Epidermal melanocyte (primary cell): ENCODE measurements at regions not wholly inside any gene's neighbourhood (a gene's known extent, or its start where the extent isn't known, plus 50 kb on each side); places are given as distances from the start of the nearest gene placed in this dataset.
"Not testable (repeated sequence)": the region's sequence is repeated elsewhere in the genome, so short reads cannot be mapped to it uniquely, and the experiment has no call there.

Source experiments
- DNase-seq: peaks from one replicate; pipeline ENCODE4 v3.0.0; 2011; ENCODE audit warnings: low spot score; ENCODE audit not compliant: insufficient read length

DNA sequence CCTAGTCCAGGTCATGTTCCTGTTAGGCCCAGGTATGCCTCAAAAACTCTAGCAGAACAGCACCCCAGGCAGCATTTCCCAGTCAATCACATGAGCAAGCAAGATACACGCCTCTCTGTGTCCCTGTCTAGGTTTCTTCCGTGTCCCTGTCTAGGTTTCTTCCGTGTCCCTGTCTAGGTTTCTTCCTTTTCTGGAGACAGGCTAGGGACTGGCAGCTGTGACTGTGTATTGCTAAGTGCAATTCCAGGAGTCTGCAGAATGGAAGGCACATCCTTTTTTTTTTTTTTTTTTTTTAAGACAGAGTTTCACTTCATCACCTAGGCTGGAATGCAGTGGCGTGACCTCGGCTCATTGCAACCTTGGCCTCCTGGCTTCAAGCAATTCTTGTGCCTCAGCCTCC, 77.6 kb downstream of the SETD4 start:
- DNase-seq: no peak

DNA sequence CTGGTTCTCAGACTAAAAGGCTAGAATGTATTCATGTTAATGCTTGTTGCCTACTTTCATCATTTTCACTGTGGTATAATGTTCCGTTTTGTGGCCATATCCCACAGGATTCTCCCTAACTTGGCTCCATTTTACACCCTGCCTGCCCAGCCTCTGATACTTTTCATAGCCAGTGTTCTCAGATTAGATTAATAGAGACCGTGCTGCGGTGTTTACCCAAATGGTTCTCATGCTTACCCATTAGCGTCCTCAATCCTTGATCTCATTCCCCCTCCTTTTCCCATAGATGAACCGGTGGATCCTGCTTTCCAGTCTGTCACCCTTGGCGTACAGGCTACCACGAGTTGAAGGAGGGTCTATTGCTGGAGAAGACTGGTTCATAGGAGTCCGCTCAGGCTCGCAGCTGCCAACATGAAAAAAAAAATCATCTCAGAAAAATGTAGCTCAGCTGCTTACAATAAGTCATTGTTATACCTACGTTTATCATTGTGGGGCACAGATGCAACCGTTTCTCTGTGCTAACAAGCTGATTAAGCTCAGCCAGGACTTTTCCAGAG, 78.7 kb downstream of the SETD4 start:
- DNase-seq: no peak

DNA sequence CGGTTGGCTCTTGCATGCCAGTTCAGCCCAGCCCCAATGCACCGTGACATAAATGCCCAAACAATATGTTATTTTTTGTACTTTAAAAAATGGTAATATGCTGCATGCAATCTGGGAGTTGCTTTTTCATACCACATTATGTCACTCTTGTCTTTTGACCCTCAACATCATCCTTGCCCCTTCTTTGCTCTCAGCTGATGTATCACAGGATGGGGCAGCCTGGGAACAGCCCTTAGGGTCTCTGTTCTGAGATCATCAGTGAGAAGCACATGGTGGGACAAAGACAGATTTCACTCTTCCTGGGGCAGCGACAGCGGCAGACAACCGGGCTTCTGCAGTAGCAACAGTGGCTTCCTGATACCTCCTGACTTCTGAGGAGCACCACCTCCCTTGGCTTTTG, 79.5 kb downstream of the SETD4 start:
- peak; percentile 49 for DNase-seq

DNA sequence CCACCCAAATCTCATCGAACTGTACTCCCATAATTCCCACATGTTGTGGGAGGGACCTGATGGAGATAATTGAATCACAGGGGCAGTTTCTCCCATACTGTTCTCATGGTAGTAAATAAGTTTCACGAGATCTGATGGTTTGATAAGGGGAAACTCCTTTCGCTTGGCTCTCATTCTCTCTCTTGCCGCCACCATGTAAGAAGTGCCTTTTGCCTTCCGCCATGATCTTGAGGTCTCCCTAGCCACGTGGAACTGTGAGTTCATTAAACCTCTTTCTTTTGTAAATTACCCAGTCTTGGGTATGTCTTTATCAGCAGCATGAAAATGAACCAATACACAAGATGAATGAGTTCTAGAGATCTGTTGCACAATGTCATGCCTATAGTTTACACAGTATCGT, 82.5 kb downstream of the SETD4 start:
- DNase-seq: not testable (repeated sequence)

DNA sequence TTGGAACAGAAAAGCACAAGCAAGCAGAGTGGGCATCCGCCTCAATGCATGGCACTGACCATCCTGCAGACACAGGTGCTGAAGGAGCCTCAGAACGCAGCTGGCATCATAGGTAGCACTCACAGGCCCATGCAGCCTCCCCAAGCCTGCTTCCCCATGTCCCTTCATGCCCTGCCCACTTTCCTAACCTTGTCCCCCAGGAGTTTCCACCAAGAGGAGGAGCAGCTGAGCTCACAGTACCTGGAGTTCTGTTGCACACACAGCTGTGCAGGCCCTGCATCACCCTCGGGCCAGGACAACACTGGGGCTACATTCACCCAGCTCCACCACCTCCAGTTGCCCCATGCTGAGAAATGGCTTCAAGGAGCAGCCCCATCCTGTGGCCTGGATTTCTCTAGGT, 83.4 kb downstream of the SETD4 start:
- DNase-seq: no peak

DNA sequence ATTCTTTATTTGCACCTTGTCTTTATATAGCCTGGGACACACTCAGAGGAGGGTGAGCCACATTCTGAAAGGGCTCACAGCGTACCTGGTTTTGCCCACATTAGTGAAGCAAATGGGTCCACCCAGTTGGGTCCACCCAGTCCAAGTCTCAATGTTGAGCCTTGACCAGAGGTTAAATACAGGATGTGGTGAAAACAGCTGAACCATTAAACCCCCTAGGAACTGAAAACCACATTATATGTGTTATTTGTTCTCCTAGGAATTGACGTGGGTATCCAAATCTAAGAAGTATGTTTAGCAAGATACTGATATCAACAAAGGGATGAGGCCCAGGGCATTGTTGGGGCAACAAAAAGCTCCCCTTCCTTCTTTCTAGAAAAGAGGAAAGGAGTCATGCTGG, 83.8 kb downstream of the SETD4 start:
- DNase-seq: no peak

DNA sequence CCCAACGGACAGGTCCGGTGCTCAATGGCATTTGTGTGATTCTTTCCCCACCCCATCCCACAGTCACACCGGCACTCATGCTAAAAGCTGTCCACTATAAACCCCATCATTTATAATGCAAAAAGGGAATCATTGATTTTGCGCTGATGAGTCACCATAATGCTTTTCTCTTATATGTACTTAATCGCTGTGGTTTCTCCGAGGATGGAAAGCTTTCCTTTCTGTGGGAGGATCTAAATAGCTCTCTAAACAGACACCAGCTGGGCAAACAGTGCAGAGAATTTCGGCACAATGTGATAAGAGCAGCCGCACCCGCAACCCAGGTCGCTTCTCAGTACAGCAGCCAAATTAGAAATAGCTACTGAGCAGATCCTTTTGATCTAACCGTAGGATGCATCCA, 85.6 kb downstream of the SETD4 start:
- DNase-seq: no peak

DNA sequence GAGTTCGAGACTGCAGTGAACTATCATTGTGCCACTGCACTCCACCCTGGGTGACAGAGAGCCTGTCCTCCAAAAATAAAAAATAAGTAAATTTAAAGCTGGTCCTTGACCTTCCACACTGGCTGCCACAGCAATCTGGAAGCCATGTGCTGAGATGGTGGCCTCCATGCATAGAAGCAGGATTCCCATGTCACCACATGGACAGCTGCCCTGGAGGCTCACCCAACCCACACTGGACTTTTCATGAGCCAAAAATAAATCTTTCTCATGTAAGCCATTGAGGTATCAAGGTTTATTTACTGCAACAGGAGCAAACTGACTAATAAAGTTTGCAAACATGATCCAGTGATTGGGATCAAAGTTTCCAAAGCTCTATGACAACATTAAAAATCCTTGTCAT, 88.5 kb downstream of the SETD4 start:
- DNase-seq: no peak

DNA sequence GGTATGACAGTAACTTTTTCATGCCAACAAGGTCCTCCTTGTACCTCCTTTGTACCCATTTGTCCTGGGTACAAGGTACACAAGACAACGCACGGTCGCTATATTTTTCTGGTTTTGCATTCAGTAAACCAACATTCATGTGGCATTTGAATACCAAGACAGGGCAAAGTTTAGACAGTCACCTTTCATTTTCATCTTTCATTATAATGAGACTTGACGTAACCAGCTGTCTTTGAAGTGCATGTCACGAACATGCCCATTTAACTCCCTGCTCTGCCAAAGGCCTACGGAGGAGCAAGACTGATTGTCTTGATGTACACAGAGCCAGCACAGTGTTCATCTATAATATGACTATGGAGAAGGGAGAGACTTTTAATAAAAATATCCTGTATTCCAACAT, 91.0 kb downstream of the SETD4 start:
- no peak for DNase-seq

DNA sequence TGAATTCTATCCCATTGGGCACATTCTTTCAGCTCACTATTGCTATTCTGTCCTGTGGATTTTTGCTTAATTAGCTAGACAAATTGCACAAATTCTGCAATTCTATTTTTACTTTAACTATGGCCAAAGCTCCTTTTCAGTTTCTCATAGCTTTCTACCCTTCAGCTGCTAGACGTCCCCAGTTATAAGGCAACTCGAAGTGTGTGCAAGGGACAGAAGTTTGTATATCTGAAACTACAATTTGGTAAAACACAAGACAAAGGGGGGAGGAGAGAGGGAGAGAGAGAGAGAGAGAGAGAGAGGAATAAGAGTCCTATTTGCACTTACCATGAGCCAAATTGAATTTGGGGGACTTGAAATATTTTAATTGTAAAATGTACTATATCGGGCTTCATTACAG, 91.8 kb downstream of the SETD4 start:
- DNase-seq: no peak

DNA sequence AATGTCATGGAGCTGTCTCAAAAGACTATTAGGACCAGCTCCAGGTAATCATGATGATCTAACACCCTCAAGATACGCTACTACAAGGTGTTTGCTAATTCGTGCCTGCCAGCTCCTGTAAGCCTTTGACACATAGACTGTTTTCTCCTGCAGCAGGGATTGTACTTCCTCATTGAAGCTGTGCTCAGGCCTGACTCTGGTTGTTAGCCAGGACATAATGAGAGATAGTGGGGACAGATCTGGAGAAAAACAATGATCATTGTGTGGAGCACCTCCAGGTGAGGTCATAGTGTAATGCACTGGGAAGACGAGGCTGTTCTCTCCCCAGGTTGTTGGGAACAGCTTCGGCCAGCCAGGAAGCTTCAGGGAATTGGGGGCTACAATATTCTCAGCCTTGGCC, 94.6 kb downstream of the SETD4 start:
- DNase-seq: no peak

DNA sequence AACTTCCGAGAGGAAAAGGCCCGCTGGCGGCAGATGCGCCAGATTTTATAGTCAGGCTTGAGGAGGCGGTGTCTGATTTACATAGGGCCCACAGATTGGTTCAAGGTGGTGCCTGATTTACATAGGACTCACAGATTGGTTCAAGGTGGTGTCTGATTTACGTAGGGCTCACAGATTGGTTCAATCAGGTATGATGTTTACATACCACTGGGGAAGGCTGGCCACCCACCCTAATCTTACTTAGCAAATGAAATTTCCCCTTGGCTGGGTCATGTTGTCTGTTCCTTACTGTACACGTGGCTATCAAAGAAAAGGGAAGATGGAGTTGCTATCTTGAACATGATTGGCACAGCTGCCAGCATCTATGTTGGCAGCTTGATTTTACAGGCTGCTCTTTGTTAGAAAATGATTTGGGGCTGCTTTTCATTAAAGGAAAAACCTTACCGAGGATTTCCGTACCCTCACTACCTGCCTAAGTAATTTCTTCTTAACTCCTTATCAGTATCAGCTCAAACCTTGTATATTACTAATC, 96.3 kb downstream of the SETD4 start:
- no peak for DNase-seq

DNA sequence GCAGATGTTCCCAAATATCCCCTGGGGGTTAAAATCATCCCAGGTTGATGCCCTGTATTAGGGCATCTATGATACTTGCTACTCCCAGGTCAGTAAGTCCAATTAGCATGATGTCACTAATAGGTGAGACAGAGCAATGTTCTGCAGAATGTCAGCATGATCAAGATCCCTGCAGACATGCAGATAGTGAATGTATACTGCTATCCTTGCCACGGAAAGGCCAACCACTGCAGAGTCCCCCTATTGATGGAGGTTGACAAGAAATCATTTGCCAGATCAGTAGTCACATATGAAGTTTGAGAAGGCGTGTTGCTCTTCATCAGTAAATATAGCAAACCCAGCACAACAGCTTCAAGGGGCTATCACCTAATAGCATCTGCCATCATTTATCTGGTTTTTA, 97.4 kb downstream of the SETD4 start:
- DNase-seq: no peak

DNA sequence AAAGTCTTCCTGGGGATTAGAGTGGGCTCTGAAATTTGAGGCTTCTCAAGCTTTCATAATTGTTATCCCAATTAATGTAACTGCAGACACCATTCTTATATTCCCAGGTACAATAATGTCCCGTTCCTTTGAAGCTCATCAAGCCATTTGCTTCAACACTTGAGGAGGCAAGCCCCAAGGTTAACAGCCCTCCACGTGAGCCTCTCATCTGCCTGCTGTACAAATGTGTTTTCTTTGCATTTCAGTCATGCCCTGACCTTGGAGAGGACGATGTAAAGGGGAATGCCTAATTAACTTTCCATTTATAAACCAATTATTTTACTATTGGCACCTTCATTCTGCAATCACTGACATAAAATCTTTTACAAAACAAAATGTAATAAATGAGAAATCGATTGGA, 106.3 kb downstream of the SETD4 start:
- no peak for DNase-seq

DNA sequence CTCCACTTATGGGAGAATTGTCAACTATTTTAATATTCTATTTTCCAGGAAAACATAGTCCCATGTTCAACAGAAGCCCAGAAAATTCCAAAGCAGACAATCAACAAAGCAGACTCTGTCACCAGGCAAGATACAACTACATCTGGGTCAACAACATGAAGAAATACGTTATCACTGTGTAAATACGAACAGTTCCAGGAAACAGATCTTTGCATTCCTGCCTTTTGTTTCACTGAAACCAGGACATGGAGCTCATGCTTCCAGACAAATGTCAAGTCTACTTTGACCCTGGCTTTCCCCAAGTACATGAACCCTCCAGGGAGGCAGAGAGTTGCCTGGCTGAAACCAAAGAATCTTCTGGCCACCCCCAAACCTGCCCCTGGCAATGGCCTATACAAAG, 106.7 kb downstream of the SETD4 start:
- no peak for DNase-seq

DNA sequence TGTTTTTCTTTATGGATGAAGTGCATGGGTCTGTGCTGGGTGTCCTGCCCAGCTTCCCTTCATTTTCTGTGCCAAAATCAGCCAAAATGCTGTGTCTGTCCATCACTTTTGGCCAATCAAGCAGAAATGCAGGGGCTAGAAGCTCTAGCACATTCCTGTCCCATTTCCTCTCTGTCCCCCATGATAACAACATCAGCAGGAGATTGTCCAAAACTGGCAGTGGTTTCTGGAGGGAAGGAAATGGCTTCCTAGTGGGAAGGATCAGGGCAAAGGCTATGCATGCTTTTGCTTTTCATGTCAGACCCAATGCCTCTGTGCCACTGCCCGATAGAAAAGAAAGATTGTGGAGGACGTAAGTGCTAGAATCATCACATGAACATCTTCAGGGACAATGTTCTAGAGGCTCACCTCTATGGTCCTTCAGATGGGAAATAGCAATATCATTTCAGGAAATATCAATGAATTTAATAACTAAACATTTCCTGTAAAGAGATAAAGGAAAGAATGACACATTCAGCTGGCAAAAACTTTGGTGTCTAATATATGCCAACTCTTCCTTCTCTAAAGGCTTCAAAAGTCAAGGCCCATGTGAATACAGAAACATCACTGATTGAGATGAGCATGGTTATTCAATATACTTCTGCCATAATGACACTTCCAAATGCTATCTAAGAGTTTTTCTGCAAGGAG, 107.5 kb downstream of the SETD4 start:
- DNase-seq: no peak

DNA sequence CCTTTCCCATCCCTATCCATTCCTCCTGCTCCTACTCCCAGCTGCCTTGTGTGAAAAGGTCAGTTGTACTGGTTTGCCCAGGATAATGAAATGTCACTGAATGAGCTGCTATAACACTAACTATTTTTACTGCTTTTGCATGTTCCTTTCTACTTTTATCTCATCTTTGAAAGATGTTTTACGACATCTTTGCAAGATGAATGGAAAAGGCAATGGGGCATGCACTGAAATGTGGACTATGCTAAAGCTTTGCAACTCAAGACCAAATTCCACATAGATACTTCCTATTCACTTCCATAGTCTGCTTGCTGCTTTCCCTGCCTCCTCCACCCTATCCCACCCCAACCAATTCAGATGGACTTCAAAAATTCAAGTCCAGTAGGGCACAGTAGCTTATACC, 111.3 kb downstream of the SETD4 start:
- no peak for DNase-seq

DNA sequence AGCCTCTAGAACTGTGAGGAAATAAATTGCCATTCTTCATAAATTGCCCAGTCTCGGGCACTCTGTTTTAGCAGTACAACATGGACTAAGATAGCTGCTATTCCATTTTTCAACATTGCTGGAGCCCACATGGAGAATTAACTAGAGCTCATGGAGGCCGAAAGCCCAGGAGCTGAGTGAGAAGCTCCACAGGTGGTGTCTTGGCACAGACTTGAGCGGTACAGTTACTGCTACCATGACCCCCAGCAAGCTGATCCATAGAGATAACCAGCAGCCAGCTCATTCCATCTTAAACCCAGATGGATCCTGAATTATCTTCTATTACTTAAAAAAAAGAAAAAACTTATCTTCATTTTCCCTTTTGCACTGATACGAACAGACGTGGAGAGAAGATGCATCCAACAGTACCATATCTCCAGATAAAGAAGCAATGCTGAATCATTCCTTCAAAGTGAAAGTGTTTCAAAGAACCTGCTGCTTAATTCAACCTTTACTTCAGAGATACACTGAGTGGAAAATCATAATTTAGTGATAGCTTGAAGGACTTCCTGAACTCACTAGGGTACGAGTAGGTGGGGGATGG, 115.1 kb downstream of the SETD4 start:
- no peak for DNase-seq

DNA sequence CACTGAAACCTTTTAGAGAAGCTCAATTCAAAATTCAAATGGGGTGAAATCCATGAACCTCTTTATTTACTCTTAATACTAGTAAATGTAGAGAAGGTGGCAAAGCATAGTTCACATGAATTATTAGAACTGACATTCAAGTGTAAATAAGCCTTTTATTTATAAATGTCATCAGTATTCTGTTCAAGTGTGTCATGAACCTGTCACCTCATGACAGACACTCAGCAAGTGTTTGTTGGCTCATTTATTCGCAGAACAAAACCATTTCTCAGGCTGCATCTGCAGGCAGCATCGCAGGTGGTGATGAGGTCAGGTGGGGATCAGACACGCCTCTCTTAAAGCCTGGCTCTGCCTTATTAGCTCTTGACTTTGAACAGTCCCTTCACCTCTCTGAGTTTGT, 116.6 kb downstream of the SETD4 start:
- DNase-seq: no peak

DNA sequence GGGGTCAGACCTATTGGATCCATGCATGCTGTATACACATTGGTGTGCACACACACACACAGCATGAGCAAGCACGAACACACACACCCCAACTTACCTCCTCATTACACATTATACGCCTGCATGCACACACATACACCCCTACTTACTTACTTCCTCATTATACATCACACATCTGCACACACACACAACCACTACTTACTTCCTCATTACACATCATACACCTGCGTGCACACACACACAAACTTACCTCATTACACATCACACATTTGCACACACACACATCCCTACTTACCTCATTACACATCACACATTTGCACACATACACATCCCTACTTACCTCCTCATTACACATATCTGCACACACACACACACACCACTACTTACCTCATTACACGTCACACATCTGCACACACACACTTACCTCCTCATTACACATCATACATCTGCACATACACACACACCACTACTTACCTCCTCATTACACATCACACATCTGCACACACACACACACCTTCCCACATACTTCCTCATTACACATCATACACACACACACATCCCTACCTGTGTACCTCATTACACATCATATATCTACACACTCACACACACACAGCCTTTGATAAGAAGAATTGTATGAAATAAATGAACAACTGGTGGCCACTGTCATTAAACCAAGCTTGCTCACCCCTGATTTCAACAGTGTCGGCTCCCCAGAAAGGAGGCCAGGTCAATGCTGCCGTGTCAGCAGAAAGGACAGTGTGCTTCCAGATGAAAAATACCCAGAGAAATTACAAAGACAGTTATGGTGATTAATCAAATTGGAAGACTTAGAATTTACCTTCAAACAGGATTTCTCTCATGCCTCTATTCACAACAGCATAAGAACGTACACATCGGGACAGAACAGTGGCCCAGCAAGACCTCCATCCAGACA, 117.8 kb downstream of the SETD4 start:
- DNase-seq: no peak

DNA sequence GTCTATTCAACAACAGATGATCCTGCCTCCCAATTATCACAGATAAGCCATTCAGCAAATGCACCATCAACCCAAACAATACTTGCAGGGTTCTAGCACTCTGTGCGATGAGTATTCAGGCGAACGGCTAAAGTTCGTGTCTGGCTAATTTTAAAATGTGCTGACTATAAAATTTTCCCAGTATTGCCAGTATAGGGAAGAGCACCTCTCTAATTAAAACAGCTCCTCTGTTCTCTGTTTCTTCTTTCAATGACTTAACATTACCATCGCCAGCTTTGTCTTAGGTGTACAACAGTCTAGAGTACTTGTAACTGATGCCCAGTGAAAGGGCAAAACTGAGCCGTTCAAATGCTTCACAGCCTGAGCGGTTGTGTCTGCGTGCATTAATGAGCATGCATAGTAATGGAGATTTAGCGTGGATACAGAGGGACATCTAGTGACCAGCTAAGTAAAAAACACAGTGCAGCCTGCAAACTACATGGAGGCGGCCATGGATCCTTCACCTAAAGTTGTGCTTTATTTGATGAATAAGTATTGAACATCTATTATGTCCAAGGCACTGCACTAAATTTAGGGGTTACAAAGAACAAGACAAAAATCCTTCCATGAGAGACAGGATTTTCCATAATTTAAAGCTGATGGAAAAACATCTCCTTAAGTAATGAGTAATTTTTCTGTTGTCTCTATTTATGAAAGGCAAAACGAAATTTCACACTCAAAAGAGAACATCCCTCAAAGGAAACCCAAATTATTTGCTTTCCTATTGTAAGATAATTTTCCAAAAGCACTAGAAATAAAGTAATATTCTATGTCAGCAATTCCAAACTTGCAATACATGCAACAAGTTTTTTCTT, 120.0 kb downstream of the SETD4 start:
- DNase-seq: peak; percentile 53
